Common myeloid progenitor, CD34-positive (primary cell): ENCODE measurements at regions not wholly inside any gene's neighbourhood (a gene's known extent, or its start where the extent isn't known, plus 50 kb on each side); places are given as distances from the start of the nearest gene placed in this dataset.

Experiments used
- CTCF ChIA-PET: fragments of 350-600 bp; sonication (Branson Sonifier 250); formaldehyde crosslinking; loops from one replicate; lab custom pipeline; 2021; ENCODE audit warnings: antibody characterized with exemption; lab: Charles Lee
- POLR2A ChIA-PET: fragments of 350-600 bp; sonication (Branson Sonifier 250); formaldehyde crosslinking; loops from one replicate; lab custom pipeline; 2021; ENCODE audit warnings: antibody characterized with exemption; lab: Charles Lee
- DNase-seq, 3 donors: peaks; one replicate each; pipeline versions ENCODE4 v3.0.0 to v3.0.0-alpha.2; 2013
- H3K27ac ChIP-seq, 2 experiments: 1 replicate in 1 of 2; 2 replicates in 1 of 2; pipeline ENCODE4 v1.7.0; 2013; ENCODE audit warnings: inconsistent platforms in 2 of 2, low read length in 2 of 2, mild to moderate bottlenecking in 2 of 2, low read depth in 1 of 2, moderate library complexity in 1 of 2; ENCODE audit not compliant: severe bottlenecking in 2 of 2, insufficient read depth in 1 of 2, poor library complexity in 1 of 2
- H3K27me3 ChIP-seq, 5 experiments: replicated peaks in 2 of 5; 1 replicate in 3 of 5; 2 replicates in 2 of 5; pipeline versions ENCODE4 v1.6.1 to v1.7.0; 2013; ENCODE audit warnings: low read length in 4 of 5, mild to moderate bottlenecking in 2 of 5, moderate library complexity in 2 of 5, inconsistent platforms in 1 of 5; ENCODE audit not compliant: insufficient read depth in 5 of 5, control insufficient read depth in 4 of 5
- H3K36me3 ChIP-seq, 4 experiments: 1 replicate in 2 of 4; 2 replicates in 2 of 4; pipeline versions ENCODE4 v1.6.1 to v1.7.0; 2013; ENCODE audit warnings: low read length in 3 of 4, control low read depth in 1 of 4, mild to moderate bottlenecking in 1 of 4; ENCODE audit not compliant: control insufficient read depth in 4 of 4, insufficient read depth in 4 of 4
- H3K4me1 ChIP-seq, 4 experiments: 1 replicate in 3 of 4; 2 replicates in 1 of 4; pipeline versions ENCODE4 v1.6.1 to v1.7.1; 2013; ENCODE audit warnings: low read length in 3 of 4, mild to moderate bottlenecking in 3 of 4, control low read depth in 1 of 4, inconsistent platforms in 1 of 4, moderate library complexity in 1 of 4; ENCODE audit not compliant: control insufficient read depth in 4 of 4, insufficient read depth in 4 of 4; ENCODE audit errors: control extremely low read depth in 1 of 4
- H3K4me3 ChIP-seq, 7 experiments: 1 replicate in 4 of 7; 2 replicates in 3 of 7; pipeline versions ENCODE4 v1.5.1 to v1.7.0; 2013; ENCODE audit warnings: mild to moderate bottlenecking in 7 of 7, low read length in 6 of 7, moderate library complexity in 6 of 7, inconsistent platforms in 2 of 7, low read depth in 2 of 7, control low read depth in 1 of 7; ENCODE audit not compliant: insufficient read depth in 4 of 7, control insufficient read depth in 1 of 7; ENCODE audit errors: extremely low read depth in 1 of 7
- H3K9me3 ChIP-seq, 5 experiments: 1 replicate in 4 of 5; 2 replicates in 1 of 5; pipeline versions ENCODE4 v1.6.1 to v1.7.1; 2013; ENCODE audit warnings: low read length in 4 of 5, mild to moderate bottlenecking in 2 of 5, inconsistent platforms in 1 of 5, low read depth in 1 of 5, moderate library complexity in 1 of 5; ENCODE audit not compliant: control insufficient read depth in 4 of 5, insufficient read depth in 2 of 5; ENCODE audit errors: control extremely low read depth in 1 of 5
- WGBS: methylation state at CpG from one replicate; pipeline ENCODE4 v1.1.5; 2013; ENCODE audit not compliant: insufficient coverage; 5-methylcytosine and 5-hydroxymethylcytosine counted together

DNA sequence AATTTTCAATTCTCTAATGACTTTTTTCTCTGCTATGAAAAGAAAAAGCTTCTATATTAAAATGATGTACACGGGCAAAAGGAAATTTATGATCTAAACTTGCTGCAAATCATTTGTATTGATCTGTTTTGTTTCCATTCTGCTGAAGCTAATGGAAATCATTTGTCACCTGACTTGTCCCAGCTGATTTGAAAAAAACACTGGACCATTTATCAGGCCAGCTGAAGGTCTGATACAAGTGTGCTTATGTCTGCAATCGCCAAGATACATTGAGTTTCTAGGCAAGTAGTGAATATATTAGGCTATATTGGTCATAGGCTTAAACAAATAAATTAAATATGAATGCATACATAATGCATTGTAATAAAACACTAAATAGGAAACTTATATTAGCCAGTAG lies 1309.7 kb downstream of the REEP3 start:
- Histone ChIP-seq H3K9me3 (no peaks in the 10 kb centered on the region), H3K27ac (no peak overlapping the region), H3K36me3 (no peaks in the 10 kb centered on the region), H3K4me1 (no peaks in the 10 kb centered on the region), H3K27me3 (no peaks in the 10 kb centered on the region), H3K4me3 (no peak overlapping the region)
- ChIA-PET CTCF (no interaction called here), POLR2A (no interaction called here)
- DNase-seq: no peak
- no CpG with 5 or more reads among the region's 2 CpGs for WGBS

DNA sequence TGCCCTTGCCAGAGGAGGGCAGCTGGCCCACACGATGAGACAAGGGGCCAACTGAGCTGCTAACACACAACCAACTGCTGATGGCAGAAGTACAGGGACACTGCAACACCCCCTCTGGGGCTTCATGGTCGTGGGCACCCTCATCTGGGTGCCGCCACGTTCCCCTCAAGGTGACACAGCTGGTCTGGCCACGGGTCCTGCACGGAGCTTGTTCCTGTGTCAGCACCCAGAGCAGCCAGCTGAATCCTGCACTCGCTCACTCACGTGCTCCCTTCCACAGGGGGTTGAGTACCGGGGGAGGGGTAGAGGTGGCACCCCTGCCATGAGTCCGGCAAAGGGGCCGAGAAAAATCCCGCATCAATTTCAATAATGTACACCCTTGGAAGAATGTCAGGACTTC lies 1319.1 kb downstream of the REEP3 start:
- ChIA-PET CTCF (no interaction called here), POLR2A (no interaction called here)
- Histone ChIP-seq H3K4me3 (no peak overlapping the region), H3K27me3 (no peaks in the 10 kb centered on the region), H3K4me1 (no peaks in the 10 kb centered on the region), H3K9me3 (no peaks in the 10 kb centered on the region), H3K36me3 (no peaks in the 10 kb centered on the region), H3K27ac (no peak overlapping the region)
- WGBS: 100% methylated on average over 7 of the region's 12 CpGs
- DNase-seq: no peak

DNA sequence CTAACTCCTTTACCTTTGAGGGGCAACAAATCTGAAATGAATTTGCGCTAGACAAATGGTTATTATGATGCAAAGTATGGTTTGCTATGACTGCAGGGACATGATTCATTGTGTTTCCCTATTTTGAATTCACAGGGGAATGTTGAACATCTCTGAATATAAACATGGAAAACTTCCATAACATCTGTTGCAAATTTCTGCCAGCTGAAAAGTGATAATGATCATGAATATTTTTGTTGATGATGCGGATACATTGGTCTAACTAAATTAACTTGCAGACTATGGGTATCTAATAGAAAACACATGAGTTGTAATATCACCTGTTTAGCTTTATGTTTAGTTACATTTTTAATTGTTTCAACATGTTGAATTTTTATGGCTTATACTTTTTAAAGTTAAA lies 1325.5 kb downstream of the REEP3 start:
- Histone ChIP-seq H3K27ac (no peak overlapping the region), H3K4me3 (no peak overlapping the region), H3K36me3 (no peaks in the 10 kb centered on the region), H3K27me3 (no peaks in the 10 kb centered on the region), H3K4me1 (no peaks in the 10 kb centered on the region), H3K9me3 (no peaks in the 10 kb centered on the region)
- no peak for DNase-seq
- ChIA-PET CTCF (no interaction called here), POLR2A (no interaction called here)
- no CpG with 5 or more reads among the region's 2 CpGs for WGBS

DNA sequence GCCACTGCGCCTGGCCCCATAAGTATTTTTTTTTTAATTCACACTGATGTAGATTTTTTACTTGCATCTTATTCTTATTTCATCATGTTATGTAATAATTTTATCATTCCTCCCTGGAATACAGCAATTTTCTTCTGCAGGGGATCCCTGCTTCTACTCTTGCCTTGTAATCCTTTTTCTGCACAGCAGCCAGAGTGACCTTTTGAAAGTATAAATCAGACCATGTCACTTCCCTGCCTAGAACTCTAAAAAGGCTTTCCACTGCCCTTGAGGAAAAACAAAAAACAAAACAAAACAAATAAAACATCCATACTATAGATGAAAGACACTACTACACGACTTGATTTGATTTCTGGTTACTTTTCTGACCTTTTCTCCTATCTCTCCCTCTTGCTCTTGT lies 1334.7 kb downstream of the REEP3 start:
- 80% methylated on average over 1 of the region's 2 CpGs for WGBS
- H3K27ac ChIP-seq: no peak overlapping the region
- H3K4me3 ChIP-seq: no peak overlapping the region
- POLR2A ChIA-PET: no interaction called here
- DNase-seq: no peak
- H3K9me3 ChIP-seq: no peaks in the 10 kb centered on the region
- H3K27me3 ChIP-seq: no peaks in the 10 kb centered on the region
- H3K36me3 ChIP-seq: no peaks in the 10 kb centered on the region
- H3K4me1 ChIP-seq: no peaks in the 10 kb centered on the region
- CTCF ChIA-PET: no interaction called here

DNA sequence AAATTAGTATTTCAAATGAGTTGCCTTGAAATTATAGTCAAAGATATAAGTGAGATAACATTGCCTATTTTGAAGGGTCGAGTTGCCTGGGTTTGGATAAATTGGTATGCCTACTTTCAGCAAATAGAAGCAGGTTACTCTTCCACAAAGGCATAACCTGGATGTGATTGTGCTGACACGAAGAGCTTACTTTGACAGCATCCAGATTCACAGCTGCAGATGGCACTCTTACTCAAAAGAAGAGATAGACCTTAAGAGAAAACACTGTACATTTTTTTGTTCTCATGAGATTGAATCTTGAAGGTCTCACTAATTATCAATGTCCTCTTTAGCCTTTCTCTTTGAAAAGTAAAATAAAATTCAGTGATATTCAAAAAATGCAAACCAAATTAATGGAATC lies 1338.7 kb downstream of the REEP3 start:
- no peaks in the 10 kb centered on the region for H3K27me3 ChIP-seq
- POLR2A ChIA-PET: no interaction called here
- H3K4me1 ChIP-seq: no peaks in the 10 kb centered on the region
- H3K4me3 ChIP-seq: no peak overlapping the region
- H3K9me3 ChIP-seq: no peaks in the 10 kb centered on the region
- 100% methylated on average over 2 of the region's 2 CpGs for WGBS
- no peaks in the 10 kb centered on the region for H3K36me3 ChIP-seq
- no peak overlapping the region for H3K27ac ChIP-seq
- CTCF ChIA-PET: no interaction called here
- DNase-seq: no peak

DNA sequence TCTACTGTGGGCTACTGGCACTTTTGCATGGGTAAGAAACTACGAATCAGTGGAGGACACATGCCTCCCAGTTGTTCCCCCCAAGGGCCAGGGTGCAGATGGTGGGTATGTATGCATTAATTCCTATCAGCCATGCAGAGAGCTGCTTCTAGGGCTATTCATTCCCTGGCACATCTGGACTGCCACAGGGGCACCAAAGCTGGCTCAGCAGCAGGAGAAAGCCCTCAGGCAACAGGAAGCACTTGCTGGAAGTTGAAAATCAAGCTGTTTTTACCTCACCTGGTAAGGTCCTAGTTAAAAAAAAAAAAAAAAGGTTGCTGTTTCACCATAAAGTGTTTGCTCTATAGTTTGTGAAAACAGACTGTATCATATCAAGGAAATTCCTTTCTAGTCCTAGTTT lies 1342.6 kb downstream of the REEP3 start:
- CTCF ChIA-PET: interaction anchor here (0.5 kb wide), 1 partner anchor 35 kb away, joined by 3 read pairs; no protein-coding TSS in a partner anchor
- DNase-seq: no peak
- Histone ChIP-seq H3K4me1 (no peaks in the 10 kb centered on the region), H3K27me3 (no peaks in the 10 kb centered on the region), H3K4me3 (no peak overlapping the region), H3K9me3 (no peaks in the 10 kb centered on the region), H3K36me3 (no peaks in the 10 kb centered on the region), H3K27ac (no peak overlapping the region)
- POLR2A ChIA-PET: interaction anchor here (0.6 kb wide), 1 partner anchor 21 kb away, joined by 4 read pairs; no protein-coding TSS in a partner anchor
- 100% methylated on average over 1 of the region's 1 CpG for WGBS

DNA sequence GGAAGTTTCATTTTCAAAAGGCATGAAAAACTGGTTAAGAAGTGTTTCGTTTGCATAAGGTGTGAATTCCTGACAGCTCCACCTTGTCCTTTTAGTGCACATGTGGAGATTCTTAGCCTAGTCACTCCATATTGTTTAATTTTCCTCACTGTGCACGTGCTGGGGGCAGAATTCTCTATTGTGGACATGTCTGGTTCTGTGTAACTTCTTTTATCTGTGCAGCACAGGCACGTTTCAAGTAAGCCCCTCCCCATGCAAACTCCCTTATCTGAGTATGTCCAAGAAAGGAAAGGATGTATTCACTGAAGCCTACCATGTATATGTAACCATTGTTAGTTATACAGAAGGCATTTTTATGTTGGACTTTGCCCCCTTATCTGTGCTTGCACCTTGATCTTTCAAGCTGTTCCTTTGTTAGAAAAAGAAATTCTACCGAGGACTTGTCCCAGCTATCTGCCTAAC lies 1346.3 kb downstream of the REEP3 start:
- H3K36me3 ChIP-seq: no peaks in the 10 kb centered on the region
- DNase-seq: peak; percentile 22 to 76 (median 51)
- WGBS: 58% methylated on average over 2 of the region's 4 CpGs

More for the DNA sequence above, 1346.3 kb downstream of the REEP3 start:
- Histone ChIP-seq H3K4me1 (no peaks in the 10 kb centered on the region), H3K9me3 (no peaks in the 10 kb centered on the region), H3K27me3 (no peaks in the 10 kb centered on the region), H3K4me3 (no peak overlapping the region), H3K27ac (no peak overlapping the region)
- ChIA-PET POLR2A (no interaction called here), CTCF (interaction anchor here (0.6 kb wide), 1 partner anchor 110 kb away, joined by 3 read pairs; no protein-coding TSS in a partner anchor)
